H9 (cell line): ENCODE measurements at regions not wholly inside any gene's neighbourhood (a gene's known extent, or its start where the extent isn't known, plus 50 kb on each side); places are given as distances from the start of the nearest gene placed in this dataset.

Experiments used
- DNase-seq: peaks from one replicate; pipeline ENCODE4 v3.0.0-alpha.2; 2017
- H2AFZ ChIP-seq: one replicate; pipeline ENCODE4 v1.6.1; 2013; ENCODE audit warnings: mild to moderate bottlenecking, low read length, control low read depth, moderate library complexity
- H2AK5ac ChIP-seq: 2 replicates; pipeline ENCODE4 v1.6.1; 2013; ENCODE audit warnings: low read length, control low read depth, mixed read lengths; ENCODE audit not compliant: insufficient read length
- H2BK120ac ChIP-seq: one replicate; pipeline ENCODE4 v1.6.1; 2013; ENCODE audit warnings: low read depth, mild to moderate bottlenecking, low read length, control low read depth, inconsistent platforms; ENCODE audit not compliant: poor library complexity, severe bottlenecking
- H2BK12ac ChIP-seq: 2 replicates; pipeline ENCODE4 v1.6.1; 2013; ENCODE audit warnings: low read length, control low read depth, mixed read lengths, low read depth; ENCODE audit not compliant: insufficient read length
- H2BK15ac ChIP-seq: 2 replicates; pipeline ENCODE4 v1.6.1; 2013; ENCODE audit warnings: low read depth, low read length, control low read depth
- H2BK20ac ChIP-seq: one replicate; pipeline ENCODE4 v1.6.1; 2013; ENCODE audit warnings: low read depth, mild to moderate bottlenecking, low read length, control low read depth, inconsistent platforms; ENCODE audit not compliant: poor library complexity, severe bottlenecking
- H2BK5ac ChIP-seq: 2 replicates; pipeline ENCODE4 v1.6.1; 2013; ENCODE audit warnings: low read length, control low read depth, mixed read lengths; ENCODE audit not compliant: insufficient read length
- H3K14ac ChIP-seq: 2 replicates; pipeline ENCODE4 v1.6.1; 2013; ENCODE audit warnings: low read length, control low read depth; ENCODE audit not compliant: insufficient read depth
- H3K18ac ChIP-seq: 2 replicates; pipeline ENCODE4 v1.6.1; 2013; ENCODE audit warnings: low read depth, mild to moderate bottlenecking, mixed read lengths, low read length, control low read depth; ENCODE audit not compliant: insufficient read length
- H3K23ac ChIP-seq: 2 replicates; pipeline ENCODE4 v1.6.1; 2013; ENCODE audit warnings: low read length, control low read depth, mixed read lengths, low read depth; ENCODE audit not compliant: insufficient read length
- H3K23me2 ChIP-seq: 2 replicates; pipeline ENCODE4 v1.6.1; 2013; ENCODE audit warnings: low read depth, mild to moderate bottlenecking, mixed read lengths, low read length, control low read depth; ENCODE audit not compliant: insufficient read length, poor library complexity, severe bottlenecking
- H3K27ac ChIP-seq: 2 replicates; pipeline ENCODE4 v1.5.1; 2013; ENCODE audit warnings: low read length, control low read depth, mixed read lengths, low read depth; ENCODE audit not compliant: insufficient read length
- H3K27me3 ChIP-seq: 2 replicates; pipeline ENCODE4 v1.6.1; 2013; ENCODE audit warnings: low read length, control low read depth, inconsistent platforms; ENCODE audit not compliant: insufficient read depth
- H3K4ac ChIP-seq: 2 replicates; pipeline ENCODE4 v1.6.1; 2013; ENCODE audit warnings: low read depth, mild to moderate bottlenecking, control low read depth, inconsistent platforms, low read length, moderate library complexity
- H3K4me1 ChIP-seq: 2 replicates; pipeline ENCODE4 v1.6.1; 2013; ENCODE audit warnings: low read length, control low read depth, inconsistent platforms; ENCODE audit not compliant: insufficient read depth
- H3K4me2 ChIP-seq: 2 replicates; pipeline ENCODE4 v1.6.1; 2013; ENCODE audit warnings: low read length, control low read depth, mixed read lengths; ENCODE audit not compliant: insufficient read length, insufficient read depth
- H3K56ac ChIP-seq: 2 replicates; pipeline ENCODE4 v1.6.1; 2013; ENCODE audit warnings: low read depth, mild to moderate bottlenecking, mixed read lengths, low read length, control low read depth; ENCODE audit not compliant: insufficient read length
- H3K79me1 ChIP-seq: 2 replicates; pipeline ENCODE4 v1.6.1; 2013; ENCODE audit warnings: low read depth, mild to moderate bottlenecking, moderate library complexity, low read length, control low read depth, inconsistent platforms; ENCODE audit not compliant: insufficient read depth, poor library complexity, severe bottlenecking
- H3K79me2 ChIP-seq: 2 replicates; pipeline ENCODE4 v1.6.1; 2013; ENCODE audit warnings: low read length, control low read depth, inconsistent platforms; ENCODE audit not compliant: insufficient read depth
- H3K9ac ChIP-seq: 2 replicates; pipeline ENCODE4 v1.6.1; 2013; ENCODE audit warnings: low read length, control low read depth, mixed read lengths; ENCODE audit not compliant: insufficient read length; ENCODE audit errors: extremely low read depth
- H3K9me3 ChIP-seq: one replicate; pipeline ENCODE4 v1.6.1; 2013; ENCODE audit warnings: low read depth, low read length, inconsistent platforms; ENCODE audit not compliant: control insufficient read depth
- H3T11ph ChIP-seq: one replicate; pipeline ENCODE4 v1.6.1; 2013; ENCODE audit warnings: mild to moderate bottlenecking, low read length, control low read depth, inconsistent platforms
- H4K20me1 ChIP-seq: one replicate; pipeline ENCODE4 v1.6.1; 2013; ENCODE audit not compliant: control insufficient read depth, insufficient read length, insufficient read depth
- H4K5ac ChIP-seq: 2 replicates; pipeline ENCODE4 v1.6.1; 2013; ENCODE audit warnings: low read depth, mild to moderate bottlenecking, mixed read lengths, low read length, control low read depth; ENCODE audit not compliant: insufficient read length
- H4K8ac ChIP-seq: replicated peaks from 2 replicates; pipeline ENCODE4 v1.6.1; 2013; ENCODE audit warnings: low read length, control low read depth, mixed read lengths, low read depth; ENCODE audit not compliant: insufficient read length
- H4K91ac ChIP-seq: 2 replicates; pipeline ENCODE4 v1.6.1; 2013; ENCODE audit warnings: low read depth, mild to moderate bottlenecking, moderate library complexity, mixed read lengths, low read length, control low read depth; ENCODE audit not compliant: insufficient read length
- H3K27ac Mint-ChIP-seq, 3 experiments: 2 replicates in 2 of 3; 3 replicates in 1 of 3; pipeline ENCODE4 v1.8.0; 2020 to 2021; ENCODE audit warnings: mixed read lengths in 3 of 3, mild to moderate bottlenecking in 1 of 3, moderate library complexity in 1 of 3
- H3K27me3 Mint-ChIP-seq: 2 replicates; pipeline ENCODE4 v1.8.0; 2021; ENCODE audit warnings: low read depth, mild to moderate bottlenecking, moderate library complexity, mixed read lengths
- H3K36me3 Mint-ChIP-seq, 3 experiments: 2 replicates in 2 of 3; 3 replicates in 1 of 3; pipeline ENCODE4 v1.8.0; 2020 to 2021; ENCODE audit warnings: low read depth in 3 of 3, mixed read lengths in 3 of 3; ENCODE audit not compliant: insufficient read depth in 1 of 3
- H3K4me1 Mint-ChIP-seq, 2 experiments: 2 replicates each; pipeline ENCODE4 v1.8.0; 2020; ENCODE audit warnings: mixed read lengths in 2 of 2
- H3K4me3 Mint-ChIP-seq, 2 experiments: 2 replicates in 1 of 2; 3 replicates in 1 of 2; pipeline ENCODE4 v1.8.0; 2020 to 2021; ENCODE audit warnings: mild to moderate bottlenecking in 2 of 2, mixed read lengths in 2 of 2, moderate library complexity in 1 of 2
- H3K9me3 Mint-ChIP-seq, 2 experiments: 2 replicates in 1 of 2; 3 replicates in 1 of 2; pipeline ENCODE4 v1.8.0; 2020; ENCODE audit warnings: mild to moderate bottlenecking in 2 of 2, mixed read lengths in 2 of 2, moderate library complexity in 1 of 2
- CTCF ChIP-seq: fragments of 200-600 bp; sonication (generic); conservative IDR thresholded peaks from 3 replicates; pipeline ENCODE4 v1.8.0; 2021; ENCODE audit warnings: antibody characterized with exemption, mild to moderate bottlenecking
- WGBS: extraction: QIAGEN DNeasy Blood & Tissue Kit; methylation state at CpG from one replicate; pipeline ENCODE4 v1.1.7; 2013; ENCODE audit warnings: missing lambda C conversion rate, low lambda C conversion rate, mixed read lengths; ENCODE audit not compliant: insufficient read length; ENCODE audit errors: extremely low coverage; 5-methylcytosine and 5-hydroxymethylcytosine counted together

GRCh38 chr2:172223601-172224054 lies 120.9 kb upstream of the DLX2 start:
- H3K27me3 ChIP-seq: no peaks in the 10 kb centered on the region
- no peak overlapping the region for H3K14ac ChIP-seq
- H2BK20ac ChIP-seq: no peak overlapping the region
- no peaks in the 10 kb centered on the region for H3K79me2 ChIP-seq
- no peaks in the 10 kb centered on the region; the same call in 1 of the 2 replicates for H3K4me1 ChIP-seq
- no peak overlapping the region for H3K9ac ChIP-seq
- H3K27ac ChIP-seq: no peak overlapping the region
- H2BK120ac ChIP-seq: no peak overlapping the region
- peak; percentile 15 for DNase-seq
- no peaks in the 10 kb centered on the region for H3K9me3 ChIP-seq
- TF ChIP-seq CTCF: no peak
- H3K9me3 Mint-ChIP-seq: no peaks in the 10 kb centered on the region
- H3K4ac ChIP-seq: no peak overlapping the region
- no peak overlapping the region for H4K8ac ChIP-seq
- H3K4me1 Mint-ChIP-seq: peaks cover 9 to 11% of the 10 kb centered on the region in 2 experiments; a peak in 3 of 4 replicates
- H2AK5ac ChIP-seq: no peak overlapping the region
- no peak overlapping the region for H2BK5ac ChIP-seq
- no peak overlapping the region for H2BK12ac ChIP-seq
- H3K4me3 Mint-ChIP-seq: no peak overlapping the region
- H3K23me2 ChIP-seq: no peaks in the 10 kb centered on the region
- no peaks in the 10 kb centered on the region for H4K20me1 ChIP-seq
- no peak overlapping the region for H3K23ac ChIP-seq
- peak overlapping the region; percentile 77 for H2AFZ ChIP-seq
- no peak overlapping the region for H4K91ac ChIP-seq
- no peaks in the 10 kb centered on the region for H3K79me1 ChIP-seq
- no peak overlapping the region for H2BK15ac ChIP-seq
- peaks cover 5% of the 10 kb centered on the region; the same call in 1 of the 2 replicates for H3K27me3 Mint-ChIP-seq
- no peak overlapping the region for H3K4me2 ChIP-seq
- peak overlapping the region in 1 of 3 experiments; percentile 47; a peak in 1 of 7 replicates for H3K27ac Mint-ChIP-seq
- H3K18ac ChIP-seq: no peak overlapping the region
- H4K5ac ChIP-seq: no peak overlapping the region
- H3K56ac ChIP-seq: no peak overlapping the region
- H3T11ph ChIP-seq: no peak overlapping the region
- WGBS: no CpG with 5 or more reads among the region's 5 CpGs
- no peaks in the 10 kb centered on the region; a peak in 1 of 7 replicates for H3K36me3 Mint-ChIP-seq
